ENCODE measurements at regions not wholly inside any gene's neighbourhood (a gene's known extent, or its start where the extent isn't known, plus 50 kb on each side); places are given as distances from the start of the nearest gene placed in this dataset.

DNA sequence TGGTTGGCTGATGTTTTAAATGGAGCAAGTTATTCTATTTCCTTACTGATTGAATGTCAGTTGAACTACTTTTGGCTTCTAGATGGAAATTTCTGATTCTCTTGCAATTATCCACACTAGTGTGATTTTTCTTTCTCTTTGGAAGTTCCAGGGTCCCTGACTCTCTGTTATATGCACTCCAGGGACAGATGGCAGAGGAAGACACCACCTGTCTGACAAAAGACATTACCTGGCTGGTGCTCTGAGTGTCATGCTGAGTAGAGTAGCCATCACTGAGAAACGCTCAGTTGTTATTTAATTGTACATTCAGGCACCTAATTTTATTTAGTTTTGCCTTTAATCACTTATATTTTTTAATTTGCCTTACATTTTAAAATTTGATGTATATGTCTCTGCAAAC lies 105.4 kb upstream of the TLL1 start:
- no peak for DNase-seq (ENCODE audit: low read depth)
- H3K4me3 ChIP-seq (ENCODE audit: low read length), result no peak overlapping the region
- TF ChIP-seq, protein P1, sequence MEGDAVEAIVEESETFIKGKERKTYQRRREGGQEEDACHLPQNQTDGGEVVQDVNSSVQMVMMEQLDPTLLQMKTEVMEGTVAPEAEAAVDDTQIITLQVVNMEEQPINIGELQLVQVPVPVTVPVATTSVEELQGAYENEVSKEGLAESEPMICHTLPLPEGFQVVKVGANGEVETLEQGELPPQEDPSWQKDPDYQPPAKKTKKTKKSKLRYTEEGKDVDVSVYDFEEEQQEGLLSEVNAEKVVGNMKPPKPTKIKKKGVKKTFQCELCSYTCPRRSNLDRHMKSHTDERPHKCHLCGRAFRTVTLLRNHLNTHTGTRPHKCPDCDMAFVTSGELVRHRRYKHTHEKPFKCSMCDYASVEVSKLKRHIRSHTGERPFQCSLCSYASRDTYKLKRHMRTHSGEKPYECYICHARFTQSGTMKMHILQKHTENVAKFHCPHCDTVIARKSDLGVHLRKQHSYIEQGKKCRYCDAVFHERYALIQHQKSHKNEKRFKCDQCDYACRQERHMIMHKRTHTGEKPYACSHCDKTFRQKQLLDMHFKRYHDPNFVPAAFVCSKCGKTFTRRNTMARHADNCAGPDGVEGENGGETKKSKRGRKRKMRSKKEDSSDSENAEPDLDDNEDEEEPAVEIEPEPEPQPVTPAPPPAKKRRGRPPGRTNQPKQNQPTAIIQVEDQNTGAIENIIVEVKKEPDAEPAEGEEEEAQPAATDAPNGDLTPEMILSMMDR (conservative IDR thresholded peaks at IDR 0.05; ENCODE audit: low read depth, low read length), result no peak

DNA sequence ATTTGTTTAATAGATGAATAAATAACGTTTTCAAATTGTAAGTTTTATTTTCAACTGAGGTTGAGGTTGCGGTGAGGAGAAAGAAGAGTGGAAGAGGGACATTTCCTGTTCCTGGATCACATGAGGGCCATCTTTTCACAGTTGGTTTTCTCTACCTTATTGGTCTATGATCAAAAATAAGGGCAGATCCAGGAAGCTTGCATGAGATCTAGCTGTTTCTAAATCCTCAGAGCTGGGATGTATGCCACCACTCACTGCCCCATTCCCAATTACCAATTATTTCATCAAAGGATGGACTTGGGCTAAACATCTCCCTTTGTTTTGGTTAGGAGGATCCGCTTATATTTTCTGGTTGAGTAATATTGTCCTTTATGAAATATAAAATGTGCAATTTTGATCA lies 104.8 kb upstream of the TLL1 start:
- no peak overlapping the region for H3K4me3 ChIP-seq (ENCODE audit: low read length)
- no peak for DNase-seq (ENCODE audit: low read depth)
- TF ChIP-seq, protein P1 (conservative IDR thresholded peaks at IDR 0.05; ENCODE audit: low read depth, low read length), result no peak

DNA sequence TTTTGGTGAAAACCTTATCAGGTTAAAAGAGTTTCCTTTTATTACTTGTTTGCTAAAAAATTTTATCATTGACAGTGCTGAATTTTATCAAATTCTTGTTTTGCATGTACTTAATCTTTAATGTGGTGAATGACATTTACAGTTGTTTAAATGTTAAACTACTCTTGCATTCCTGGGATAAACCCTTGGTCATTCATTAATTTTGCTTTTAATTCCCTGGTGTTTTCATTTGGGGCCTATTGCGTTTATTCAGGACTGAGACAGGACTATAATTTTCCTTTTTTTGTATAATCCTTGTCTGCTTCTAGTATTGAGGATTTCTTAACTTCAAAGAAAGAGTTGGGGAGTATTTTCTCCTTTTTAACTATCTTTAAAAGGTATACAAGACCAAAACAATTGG lies 98.7 kb upstream of the TLL1 start:
- no peak for DNase-seq (ENCODE audit: low read depth)
- TF ChIP-seq, protein P1 (conservative IDR thresholded peaks at IDR 0.05; ENCODE audit: low read depth, low read length), result no peak
- H3K4me3 ChIP-seq (ENCODE audit: low read length), result no peak overlapping the region

DNA sequence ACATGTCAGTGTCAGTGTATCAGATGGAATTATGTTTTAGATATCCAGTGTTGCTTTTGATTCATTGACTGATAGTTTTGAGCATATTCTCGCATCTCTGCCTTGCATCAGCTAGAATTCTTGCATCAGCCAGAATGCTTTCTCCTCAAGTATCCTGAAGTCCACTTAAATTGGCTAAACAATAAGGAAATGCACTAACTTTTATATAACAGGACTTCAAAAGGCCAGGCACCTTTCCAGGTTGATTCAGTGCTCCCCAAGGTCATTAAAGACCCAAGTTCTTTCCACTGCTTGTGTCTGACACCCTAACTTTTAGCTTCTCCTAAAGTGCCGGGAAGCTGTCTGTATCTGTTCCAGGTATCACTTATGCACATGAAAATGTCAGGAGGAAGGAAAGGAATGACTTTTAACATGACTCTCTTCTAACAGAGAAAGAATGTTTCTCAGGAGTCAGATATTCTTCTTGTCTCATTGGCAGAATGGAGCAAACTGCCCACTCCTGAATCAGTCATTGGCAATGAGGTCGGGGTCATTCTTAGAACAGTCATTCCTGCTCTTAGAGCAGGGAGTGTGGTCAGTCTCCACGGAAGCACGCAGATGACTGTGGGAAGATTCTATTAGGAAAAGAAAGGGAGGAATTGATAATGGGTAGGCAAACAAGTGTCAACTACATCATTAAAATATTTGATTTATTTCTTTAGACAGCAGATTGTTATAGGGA lies 92.9 kb upstream of the TLL1 start:
- TF ChIP-seq, protein P1 (conservative IDR thresholded peaks at IDR 0.05; ENCODE audit: low read depth, low read length), result no peak
- no peak overlapping the region for H3K4me3 ChIP-seq (ENCODE audit: low read length)
- DNase-seq (ENCODE audit: low read depth), result no peak

DNA sequence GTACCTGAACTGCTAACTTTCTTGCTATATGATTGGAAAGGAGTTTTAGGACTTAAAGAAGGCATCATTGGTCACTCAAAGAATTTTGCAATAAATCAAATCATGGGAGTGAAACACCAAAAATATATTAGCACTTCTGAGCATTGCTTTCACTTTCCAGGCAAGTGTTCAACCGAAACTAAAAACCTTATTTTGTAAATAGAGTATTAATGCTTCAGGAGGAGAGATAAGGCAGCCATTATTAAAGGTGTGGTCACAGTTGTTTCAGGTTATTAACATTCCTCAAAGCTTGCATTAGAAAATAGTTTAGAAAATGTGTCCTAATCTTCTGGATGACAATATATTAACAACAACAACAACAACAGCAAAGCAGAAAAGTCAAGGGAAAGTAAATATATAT lies 92.3 kb upstream of the TLL1 start:
- TF ChIP-seq, protein P1 (conservative IDR thresholded peaks at IDR 0.05; ENCODE audit: low read depth, low read length), result no peak
- no peak overlapping the region for H3K4me3 ChIP-seq (ENCODE audit: low read length)
- DNase-seq (ENCODE audit: low read depth), result no peak

DNA sequence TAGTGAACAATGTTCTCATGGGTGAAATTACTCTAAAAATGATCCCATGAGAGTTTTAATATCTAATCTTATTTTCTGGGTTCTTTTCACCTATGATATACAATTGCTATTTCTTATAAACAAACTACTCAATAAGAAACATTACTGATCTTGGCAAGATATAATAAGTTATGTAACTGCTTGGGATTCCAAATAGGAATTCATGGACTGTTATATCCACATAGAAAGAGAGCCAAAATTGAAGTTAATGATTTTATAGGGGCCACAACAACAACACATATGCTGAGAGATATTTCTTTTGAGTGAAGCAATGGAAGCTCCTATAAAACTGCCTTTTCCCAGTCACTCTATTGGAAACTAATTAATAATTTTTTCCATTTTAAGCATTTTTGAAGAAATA lies 90.4 kb upstream of the TLL1 start:
- H3K4me3 ChIP-seq (ENCODE audit: low read length), result no peak overlapping the region
- DNase-seq (ENCODE audit: low read depth), result no peak
- TF ChIP-seq, protein P1 (conservative IDR thresholded peaks at IDR 0.05; ENCODE audit: low read depth, low read length), result no peak

DNA sequence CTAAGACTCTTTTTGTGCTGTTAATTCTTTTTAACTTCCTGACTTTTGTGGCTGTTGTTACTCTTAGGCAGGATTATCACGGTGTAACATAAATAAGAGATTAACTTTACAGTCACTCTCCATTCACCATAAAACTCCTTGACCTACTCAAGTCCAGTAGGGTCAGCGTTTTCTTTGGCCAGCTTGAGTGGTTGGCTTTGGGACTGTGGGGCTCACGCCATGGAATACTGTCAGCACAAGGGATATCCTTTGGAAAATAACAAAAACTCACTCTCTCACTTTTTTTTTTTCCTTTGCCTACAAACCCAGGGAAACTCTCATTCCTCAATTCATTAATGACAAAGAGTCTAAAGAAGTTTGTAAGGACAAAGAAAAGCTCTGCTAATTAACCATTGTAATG lies 89.4 kb upstream of the TLL1 start:
- DNase-seq (ENCODE audit: low read depth), result no peak
- no peak overlapping the region for H3K4me3 ChIP-seq (ENCODE audit: low read length)

More for the DNA sequence above, 89.4 kb upstream of the TLL1 start:
- TF ChIP-seq, protein P1 (conservative IDR thresholded peaks at IDR 0.05; ENCODE audit: low read depth, low read length), result no peak
